Karpas-422 (cell line): ENCODE measurements at regions not wholly inside any gene's neighbourhood (a gene's known extent, or its start where the extent isn't known, plus 50 kb on each side); places are given as distances from the start of the nearest gene placed in this dataset.
"Not testable (repeated sequence)": the region's sequence is repeated elsewhere in the genome, so short reads cannot be mapped to it uniquely, and the experiment has no call there.

Experiments used
- DNase-seq: peaks from one replicate; pipeline ENCODE4 v3.0.0-alpha.2; 2015
- H2AFZ ChIP-seq: fragments of 200-600 bp; sonication (generic); 2 replicates; pipeline ENCODE4 v1.6.1; 2014; ENCODE audit warnings: antibody characterized with exemption, low read length, mixed read lengths
- H3K27ac ChIP-seq: fragments of 200-600 bp; sonication (generic); 2 replicates; pipeline ENCODE4 v1.5.1; 2014; ENCODE audit warnings: mild to moderate bottlenecking, low read length, moderate library complexity
- H3K27me3 ChIP-seq: fragments of 200-600 bp; sonication (generic); 2 replicates; pipeline ENCODE4 v1.6.1; 2014; ENCODE audit warnings: low read length, mixed read lengths
- H3K36me3 ChIP-seq: fragments of 200-600 bp; sonication (generic); 2 replicates; pipeline ENCODE4 v1.6.1; 2014; ENCODE audit warnings: low read length, mixed read lengths; ENCODE audit not compliant: insufficient read depth
- H3K4me1 ChIP-seq: fragments of 200-600 bp; sonication (generic); 2 replicates; pipeline ENCODE4 v1.6.1; 2014; ENCODE audit warnings: mild to moderate bottlenecking, low read length, mixed read lengths
- H3K4me2 ChIP-seq: fragments of 200-600 bp; sonication (generic); 2 replicates; pipeline ENCODE4 v1.6.1; 2014; ENCODE audit warnings: low read length, low read depth, mild to moderate bottlenecking; ENCODE audit not compliant: poor library complexity, severe bottlenecking
- H3K4me3 ChIP-seq: fragments of 200-600 bp; sonication (generic); 2 replicates; pipeline ENCODE4 v1.5.1; 2014; ENCODE audit warnings: mild to moderate bottlenecking, antibody characterized with exemption, low read length, mixed read lengths
- H3K79me2 ChIP-seq: fragments of 200-600 bp; sonication (generic); 2 replicates; pipeline ENCODE4 v1.6.1; 2014; ENCODE audit warnings: mild to moderate bottlenecking, low read length, mixed read lengths
- H3K9ac ChIP-seq: fragments of 200-600 bp; sonication (generic); 2 replicates; pipeline ENCODE4 v1.6.0; 2014; ENCODE audit warnings: low read length
- H3K9me2 ChIP-seq: fragments of 200-600 bp; sonication (generic), shearing (Covaris generic); replicated peaks from 2 replicates; pipeline ENCODE4 v1.6.0; 2014; ENCODE audit warnings: mild to moderate bottlenecking, low read length, moderate library complexity; ENCODE audit not compliant: insufficient read depth
- H3K9me3 ChIP-seq: fragments of 300-700, 200-600 bp; sonication (generic); 2 replicates; pipeline ENCODE4 v1.6.1; 2014; ENCODE audit warnings: low read length, mixed read lengths
- H4K20me1 ChIP-seq: fragments of 200-600 bp; sonication (generic); 2 replicates; pipeline ENCODE4 v1.6.1; 2014; ENCODE audit warnings: mild to moderate bottlenecking, antibody characterized with exemption, low read length, low read depth; ENCODE audit not compliant: insufficient read depth

GRCh38 chr10:109633017-109633416 lies 290.3 kb downstream of the XPNPEP1 start:
- H3K36me3 ChIP-seq, DNase-seq, H3K4me3 ChIP-seq, H3K9me2 ChIP-seq, H3K9me3 ChIP-seq, H4K20me1 ChIP-seq, H3K4me2 ChIP-seq, H3K4me1 ChIP-seq, H2AFZ ChIP-seq, H3K27me3 ChIP-seq, H3K79me2 ChIP-seq, H3K9ac ChIP-seq, H3K27ac ChIP-seq: not testable (repeated sequence)

GRCh38 chr10:109624939-109625338 lies 298.4 kb downstream of the XPNPEP1 start:
- H3K27ac ChIP-seq = no peak overlapping the region
- H3K36me3 ChIP-seq = no peaks in the 10 kb centered on the region
- DNase-seq = no peak
- no peak overlapping the region for H3K4me2 ChIP-seq
- H3K9me3 ChIP-seq = no peaks in the 10 kb centered on the region
- no peak overlapping the region for H3K4me3 ChIP-seq
- no peaks in the 10 kb centered on the region for H3K79me2 ChIP-seq
- H3K4me1 ChIP-seq = no peaks in the 10 kb centered on the region
- H3K9me2 ChIP-seq = no peaks in the 10 kb centered on the region
- H3K9ac ChIP-seq = no peak overlapping the region
- H2AFZ ChIP-seq = no peak overlapping the region
- no peaks in the 10 kb centered on the region for H3K27me3 ChIP-seq
- no peaks in the 10 kb centered on the region for H4K20me1 ChIP-seq

- Histone ChIP-seq H2AFZ (no peak overlapping the region), H3K9me2 (no peaks in the 10 kb centered on the region), H3K4me2 (no peak overlapping the region), H3K79me2 (no peaks in the 10 kb centered on the region), H3K4me1 (no peaks in the 10 kb centered on the region), H3K27me3 (no peaks in the 10 kb centered on the region), H3K9me3 (no peaks in the 10 kb centered on the region), H3K36me3 (no peaks in the 10 kb centered on the region), H3K9ac (no peak overlapping the region), H3K27ac (no peak overlapping the region), H4K20me1 (no peaks in the 10 kb centered on the region), H3K4me3 (no peak overlapping the region)
- no peak for DNase-seq
Observed at GRCh38 chr10:109622566-109622965, 300.7 kb downstream of the XPNPEP1 start.

GRCh38 chr10:109620396-109620795 lies 302.9 kb downstream of the XPNPEP1 start:
- no peak overlapping the region for H2AFZ ChIP-seq
- H3K4me2 ChIP-seq = no peak overlapping the region
- H3K9me3 ChIP-seq = no peaks in the 10 kb centered on the region
- no peak overlapping the region for H3K9ac ChIP-seq
- H3K4me3 ChIP-seq = no peak overlapping the region
- no peaks in the 10 kb centered on the region for H3K36me3 ChIP-seq
- no peaks in the 10 kb centered on the region for H3K9me2 ChIP-seq
- H3K4me1 ChIP-seq = no peaks in the 10 kb centered on the region
- H4K20me1 ChIP-seq = no peaks in the 10 kb centered on the region
- no peaks in the 10 kb centered on the region for H3K27me3 ChIP-seq
- H3K27ac ChIP-seq = no peak overlapping the region
- H3K79me2 ChIP-seq = no peaks in the 10 kb centered on the region
- DNase-seq = no peak

GRCh38 chr10:109619914-109620313 lies 303.4 kb downstream of the XPNPEP1 start:
- Histone ChIP-seq H2AFZ (no peak overlapping the region), H3K9ac (no peak overlapping the region), H3K9me3 (no peaks in the 10 kb centered on the region), H3K27ac (no peak overlapping the region), H3K27me3 (no peaks in the 10 kb centered on the region), H4K20me1 (no peaks in the 10 kb centered on the region), H3K9me2 (no peaks in the 10 kb centered on the region), H3K4me1 (no peaks in the 10 kb centered on the region), H3K79me2 (no peaks in the 10 kb centered on the region), H3K4me3 (no peak overlapping the region), H3K36me3 (no peaks in the 10 kb centered on the region), H3K4me2 (no peak overlapping the region)
- DNase-seq = no peak

GRCh38 chr10:109618748-109619147 lies 304.6 kb downstream of the XPNPEP1 start:
- Histone ChIP-seq H3K27me3 (no peaks in the 10 kb centered on the region), H3K9me2 (no peaks in the 10 kb centered on the region), H3K4me3 (no peak overlapping the region), H4K20me1 (no peaks in the 10 kb centered on the region), H3K9ac (no peak overlapping the region), H3K4me1 (no peaks in the 10 kb centered on the region), H3K36me3 (no peaks in the 10 kb centered on the region), H2AFZ (no peak overlapping the region), H3K4me2 (no peak overlapping the region), H3K9me3 (no peaks in the 10 kb centered on the region), H3K27ac (no peak overlapping the region), H3K79me2 (no peaks in the 10 kb centered on the region)
- no peak for DNase-seq

- DNase-seq = no peak
- no peak overlapping the region for H3K27ac ChIP-seq
- H3K9me2 ChIP-seq = no peaks in the 10 kb centered on the region
- no peak overlapping the region for H3K9ac ChIP-seq
- no peaks in the 10 kb centered on the region for H4K20me1 ChIP-seq
- no peaks in the 10 kb centered on the region for H3K4me1 ChIP-seq
- no peaks in the 10 kb centered on the region for H3K9me3 ChIP-seq
- no peak overlapping the region for H2AFZ ChIP-seq
- no peaks in the 10 kb centered on the region for H3K27me3 ChIP-seq
- H3K79me2 ChIP-seq = no peaks in the 10 kb centered on the region
- no peak overlapping the region for H3K4me3 ChIP-seq
- no peaks in the 10 kb centered on the region for H3K36me3 ChIP-seq
- H3K4me2 ChIP-seq = no peak overlapping the region
Observed at GRCh38 chr10:109618301-109618700, 305.0 kb downstream of the XPNPEP1 start.

GRCh38 chr10:109616359-109616980 lies 306.8 kb downstream of the XPNPEP1 start:
- no peaks in the 10 kb centered on the region for H4K20me1 ChIP-seq
- H3K79me2 ChIP-seq = no peaks in the 10 kb centered on the region
- H3K4me1 ChIP-seq = no peaks in the 10 kb centered on the region
- no peaks in the 10 kb centered on the region for H3K9me2 ChIP-seq
- H3K4me2 ChIP-seq = no peak overlapping the region
- H3K36me3 ChIP-seq = no peaks in the 10 kb centered on the region
- no peaks in the 10 kb centered on the region for H3K9me3 ChIP-seq
- no peaks in the 10 kb centered on the region for H3K27me3 ChIP-seq
- no peak overlapping the region for H3K27ac ChIP-seq
- no peak for DNase-seq
- H3K9ac ChIP-seq = no peak overlapping the region
- no peak overlapping the region for H3K4me3 ChIP-seq
- no peak overlapping the region for H2AFZ ChIP-seq

GRCh38 chr10:109595356-109595755 lies 328.0 kb downstream of the XPNPEP1 start:
- H2AFZ ChIP-seq, DNase-seq, H3K27ac ChIP-seq, H3K36me3 ChIP-seq, H3K4me2 ChIP-seq, H3K9ac ChIP-seq, H3K9me2 ChIP-seq, H4K20me1 ChIP-seq, H3K4me3 ChIP-seq, H3K9me3 ChIP-seq, H3K27me3 ChIP-seq, H3K79me2 ChIP-seq, H3K4me1 ChIP-seq: not testable (repeated sequence)
